Stomach smooth muscle (tissue), 2 donors: ENCODE measurements at regions not wholly inside any gene's neighbourhood (a gene's known extent, or its start where the extent isn't known, plus 50 kb on each side); places are given as distances from the start of the nearest gene placed in this dataset.

Source experiments
- H3K27ac ChIP-seq: one replicate; pipeline ENCODE4 v1.7.0; 2013; ENCODE audit warnings: mild to moderate bottlenecking, low read length, inconsistent platforms
- H3K27me3 ChIP-seq, 2 donors: one replicate each; pipeline ENCODE4 v1.7.0; 2013; ENCODE audit warnings: low read length in 2 of 2; ENCODE audit not compliant: insufficient read depth in 2 of 2, control insufficient read depth in 1 of 2
- H3K36me3 ChIP-seq, 2 donors: one replicate each; pipeline ENCODE4 v1.7.0; 2013; ENCODE audit warnings: low read length in 2 of 2; ENCODE audit not compliant: control insufficient read depth in 2 of 2, insufficient read depth in 2 of 2
- H3K4me1 ChIP-seq: one replicate; pipeline ENCODE4 v1.7.0; 2013; ENCODE audit warnings: low read length; ENCODE audit not compliant: control insufficient read depth, insufficient read depth
- H3K4me3 ChIP-seq, 2 donors: one replicate each; pipeline ENCODE4 v1.7.0; 2013; ENCODE audit warnings: low read length in 2 of 2
- H3K9ac ChIP-seq, 2 donors: one replicate each; pipeline ENCODE4 v1.7.0; 2013; ENCODE audit warnings: low read length in 2 of 2, mild to moderate bottlenecking in 1 of 2
- H3K9me3 ChIP-seq, 2 donors: one replicate each; pipeline ENCODE4 v1.7.0; 2013; ENCODE audit warnings: low read length in 2 of 2; ENCODE audit not compliant: control insufficient read depth in 2 of 2
- donor health status: healthy.
- donor health status: Pancreatic carcinoma.

DNA sequence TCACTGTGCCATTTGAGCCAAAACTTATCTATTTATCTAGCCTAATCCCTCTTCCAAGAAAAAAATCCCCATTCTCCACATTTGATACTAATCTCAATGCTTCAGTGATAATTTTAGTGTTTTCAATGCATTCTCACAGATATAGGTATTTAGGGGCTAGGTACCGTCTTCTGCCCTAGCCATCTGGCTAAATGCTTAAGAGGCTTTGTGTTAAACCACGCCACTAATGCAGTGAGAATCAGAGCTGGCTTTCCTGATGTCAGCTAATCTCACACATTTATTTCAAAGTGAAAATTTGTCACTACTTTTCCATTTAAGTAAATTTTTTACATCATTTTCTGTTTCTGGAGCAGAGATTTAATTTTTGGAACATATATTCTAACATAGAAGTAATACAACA is 479.7 kb downstream of the MAN2A1 start:
- Histone ChIP-seq H3K27me3 (no peaks in the 10 kb centered on the region), H3K4me3 (no peak overlapping the region), H3K9ac (no peak overlapping the region), H3K4me1 (no peaks in the 10 kb centered on the region), H3K9me3 (no peaks in the 10 kb centered on the region), H3K36me3 (no peaks in the 10 kb centered on the region), H3K27ac (no peak overlapping the region)

- Histone ChIP-seq H3K27ac (no peak overlapping the region), H3K9ac (no peak overlapping the region), H3K36me3 (no peaks in the 10 kb centered on the region), H3K9me3 (no peaks in the 10 kb centered on the region), H3K4me3 (no peak overlapping the region), H3K4me1 (no peaks in the 10 kb centered on the region), H3K27me3 (no peaks in the 10 kb centered on the region)
Observed at GRCh38 chr5:110177729-110178128, 488.0 kb downstream of the MAN2A1 start.

DNA sequence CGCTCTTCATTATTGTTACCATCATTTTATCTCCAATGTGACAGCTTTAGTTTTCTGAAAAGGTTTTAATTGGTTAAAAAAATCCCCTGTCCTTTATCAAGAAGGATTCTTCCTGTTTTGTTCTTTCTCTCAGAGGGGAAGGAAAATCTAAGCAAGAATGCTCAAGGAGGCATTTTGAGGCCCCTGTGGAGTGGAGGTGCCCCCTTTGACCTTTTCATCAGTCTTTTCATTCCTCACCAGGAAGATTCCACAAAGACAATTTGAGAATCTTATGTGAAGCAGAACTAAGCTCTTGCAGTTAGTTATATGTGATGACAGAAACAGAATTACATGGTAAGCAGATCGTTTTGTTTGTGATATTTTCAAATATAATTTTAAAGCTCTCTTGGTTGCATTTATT is 489.6 kb downstream of the MAN2A1 start:
- Histone ChIP-seq H3K4me3 (no peak overlapping the region), H3K27ac (no peak overlapping the region), H3K9ac (no peak overlapping the region), H3K9me3 (no peaks in the 10 kb centered on the region), H3K27me3 (no peaks in the 10 kb centered on the region), H3K4me1 (no peaks in the 10 kb centered on the region), H3K36me3 (no peaks in the 10 kb centered on the region)

DNA sequence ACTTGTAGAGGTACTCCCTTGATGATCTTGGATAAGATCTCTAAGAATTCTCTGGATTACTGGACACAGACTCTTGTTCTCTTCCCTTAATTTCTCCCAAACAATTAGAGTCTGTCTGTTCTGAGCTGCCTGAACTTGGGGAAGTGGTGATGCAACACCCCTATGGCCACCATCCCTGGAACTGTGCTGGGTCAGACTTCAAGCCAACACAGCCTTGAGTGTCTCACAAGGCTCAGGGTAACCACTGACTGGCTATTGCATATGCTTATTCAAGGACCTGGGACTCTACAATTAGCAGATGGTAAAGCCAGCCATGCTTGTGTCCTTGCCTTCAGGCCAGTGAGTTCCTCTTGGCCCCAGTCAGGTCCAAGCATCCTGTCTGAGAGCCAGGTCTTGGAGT is 504.5 kb downstream of the MAN2A1 start:
- Histone ChIP-seq H3K4me1 (no peaks in the 10 kb centered on the region), H3K27me3 (no peaks in the 10 kb centered on the region), H3K36me3 (no peaks in the 10 kb centered on the region), H3K9ac (no peak overlapping the region), H3K9me3 (peaks cover 0 to under 1% of the 10 kb centered on the region in 2 donors), H3K4me3 (no peak overlapping the region), H3K27ac (no peak overlapping the region)

DNA sequence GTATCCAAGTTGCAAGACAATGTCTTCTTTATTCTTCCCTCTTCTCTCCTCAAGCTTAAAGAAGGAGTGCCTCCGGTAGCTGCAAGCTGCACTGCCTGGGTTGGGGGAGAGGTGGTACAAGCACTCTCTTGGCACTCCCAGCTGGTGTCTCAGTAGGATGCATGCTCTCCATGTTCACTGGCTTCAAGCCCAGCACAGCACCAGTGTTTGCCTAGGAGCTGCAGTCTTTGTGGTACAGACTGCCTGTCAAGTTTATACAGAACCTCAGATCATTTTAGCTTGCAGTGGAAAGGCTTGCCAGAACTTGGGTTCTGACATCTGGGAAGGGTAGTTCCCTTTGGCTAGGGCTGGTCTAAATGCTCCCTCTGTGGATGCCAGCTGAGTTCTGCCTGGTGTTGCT is 505.6 kb downstream of the MAN2A1 start:
- no peak overlapping the region for H3K27ac ChIP-seq
- no peaks in the 10 kb centered on the region for H3K36me3 ChIP-seq
- no peak overlapping the region for H3K9ac ChIP-seq
- H3K9me3 ChIP-seq, result peaks cover 2 to 3% of the 10 kb centered on the region in 2 donors
- H3K4me1 ChIP-seq, result no peaks in the 10 kb centered on the region
- H3K27me3 ChIP-seq, result no peaks in the 10 kb centered on the region
- H3K4me3 ChIP-seq, result no peak overlapping the region

- no peaks in the 10 kb centered on the region for H3K27me3 ChIP-seq
- H3K4me3 ChIP-seq, result no peak overlapping the region
- no peaks in the 10 kb centered on the region for H3K4me1 ChIP-seq
- H3K9me3 ChIP-seq, result peaks cover 2 to 3% of the 10 kb centered on the region in 2 donors
- no peak overlapping the region for H3K27ac ChIP-seq
- H3K9ac ChIP-seq, result no peak overlapping the region
- no peaks in the 10 kb centered on the region for H3K36me3 ChIP-seq
Observed at GRCh38 chr5:110201791-110202190, 512.1 kb downstream of the MAN2A1 start.

GRCh38 chr5:110203661-110204060 is 513.9 kb downstream of the MAN2A1 start:
- Histone ChIP-seq H3K9ac (no peak overlapping the region), H3K4me1 (no peaks in the 10 kb centered on the region), H3K27me3 (no peaks in the 10 kb centered on the region), H3K9me3 (peaks cover 2 to 3% of the 10 kb centered on the region in 2 donors), H3K36me3 (no peaks in the 10 kb centered on the region), H3K4me3 (no peak overlapping the region), H3K27ac (no peak overlapping the region)

- Histone ChIP-seq H3K36me3 (no peaks in the 10 kb centered on the region), H3K4me3 (no peak overlapping the region), H3K27me3 (no peaks in the 10 kb centered on the region), H3K27ac (no peak overlapping the region), H3K9ac (no peak overlapping the region), H3K4me1 (no peaks in the 10 kb centered on the region), H3K9me3 (no peaks in the 10 kb centered on the region)
Observed at GRCh38 chr5:110209401-110209800, 517.1 kb downstream of the TMEM232 start.

DNA sequence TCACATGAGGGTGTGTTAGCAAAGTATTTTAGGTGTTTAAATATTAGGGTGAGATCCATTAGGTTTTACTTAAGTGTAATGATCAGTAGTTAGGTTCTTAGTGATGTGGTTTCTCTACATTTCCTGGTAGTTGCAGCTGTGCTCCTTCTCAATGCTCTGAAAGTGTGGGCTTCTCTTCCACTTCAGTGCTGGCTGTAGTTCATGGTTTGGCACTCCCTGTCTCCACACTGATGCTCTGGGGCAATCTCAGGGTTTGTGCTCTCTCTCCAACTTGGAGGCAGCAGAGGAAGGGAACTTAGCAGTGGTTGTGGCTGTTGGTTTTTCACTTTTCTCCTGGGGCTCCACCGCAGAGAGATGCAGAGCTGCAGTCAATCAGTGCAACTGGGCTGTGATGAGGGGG is 507.5 kb downstream of the TMEM232 start:
- Histone ChIP-seq H3K4me3 (no peak overlapping the region), H3K36me3 (no peaks in the 10 kb centered on the region), H3K27me3 (peaks cover 0 to 2% of the 10 kb centered on the region in 2 donors), H3K9ac (no peak overlapping the region), H3K4me1 (no peaks in the 10 kb centered on the region), H3K9me3 (peaks cover 4 to 38% of the 10 kb centered on the region in 2 donors), H3K27ac (no peak overlapping the region)

DNA sequence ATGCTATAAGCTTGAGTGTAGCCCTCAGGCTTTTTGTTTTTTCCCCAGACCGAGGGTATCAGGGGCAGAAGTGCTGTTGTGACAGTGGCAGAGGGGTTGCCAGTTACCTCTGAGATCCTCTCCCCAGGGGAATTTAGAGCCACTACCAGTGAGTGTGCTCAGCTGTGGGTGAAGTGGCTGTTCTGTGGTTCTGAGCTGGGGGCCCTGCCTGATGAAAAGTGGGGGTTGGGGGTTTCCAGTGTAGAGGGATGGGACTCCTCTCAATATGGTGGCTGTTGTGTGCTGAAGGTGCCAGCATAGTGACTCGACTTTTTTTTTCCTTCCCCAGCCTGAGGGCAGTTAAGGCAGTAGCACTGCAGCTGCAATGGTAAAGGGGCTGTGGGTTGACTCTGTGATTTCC is 506.7 kb downstream of the TMEM232 start:
- H3K9ac ChIP-seq, result no peak overlapping the region
- H3K4me3 ChIP-seq, result no peak overlapping the region
- H3K27ac ChIP-seq, result no peak overlapping the region
- H3K27me3 ChIP-seq, result peaks cover 0 to 2% of the 10 kb centered on the region in 2 donors
- H3K36me3 ChIP-seq, result no peaks in the 10 kb centered on the region
- no peaks in the 10 kb centered on the region for H3K4me1 ChIP-seq
- peaks cover 4 to 38% of the 10 kb centered on the region in 2 donors for H3K9me3 ChIP-seq

- H3K36me3 ChIP-seq, result no peaks in the 10 kb centered on the region
- H3K27me3 ChIP-seq, result peaks cover 0 to 2% of the 10 kb centered on the region in 2 donors
- peaks cover 4 to 38% of the 10 kb centered on the region in 2 donors for H3K9me3 ChIP-seq
- no peak overlapping the region for H3K27ac ChIP-seq
- H3K4me1 ChIP-seq, result no peaks in the 10 kb centered on the region
- H3K9ac ChIP-seq, result no peak overlapping the region
- H3K4me3 ChIP-seq, result no peak overlapping the region
Observed at GRCh38 chr5:110221036-110221435, 505.4 kb downstream of the TMEM232 start.
